ENCODE measurements at regions not wholly inside any gene's neighbourhood (a gene's known extent, or its start where the extent isn't known, plus 50 kb on each side); places are given as distances from the start of the nearest gene placed in this dataset.
"Not testable (repeated sequence)": the region's sequence is repeated elsewhere in the genome, so short reads cannot be mapped to it uniquely, and the experiment has no call there.

- DNase-seq = peak; percentile 18
These were observed 765.3 kb upstream of the SLIT2 start for GRCh38 chr4:19486400-19486799.

GRCh38 chr4:19478791-19479190 lies 772.9 kb upstream of the SLIT2 start:
- DNase-seq = peak; percentile 70

GRCh38 chr4:19473569-19473968 lies 778.1 kb upstream of the SLIT2 start:
- no peak for DNase-seq

GRCh38 chr4:19472666-19473065 lies 779.0 kb upstream of the SLIT2 start:
- DNase-seq = no peak

- not testable (repeated sequence) for DNase-seq
These were observed 781.7 kb upstream of the SLIT2 start for GRCh38 chr4:19470001-19470400.

GRCh38 chr4:19462117-19462516 lies 789.6 kb upstream of the SLIT2 start:
- no peak for DNase-seq

GRCh38 chr4:19455850-19456602 lies 795.7 kb upstream of the SLIT2 start:
- no peak for DNase-seq

- DNase-seq = no peak
These were observed 796.5 kb upstream of the SLIT2 start for GRCh38 chr4:19455196-19455595.

- peak; percentile 72 for DNase-seq
These were observed 813.5 kb upstream of the SLIT2 start for GRCh38 chr4:19438233-19438632.

- DNase-seq = no peak
These were observed 814.7 kb upstream of the SLIT2 start for GRCh38 chr4:19437008-19437407.

- no peak for DNase-seq
These were observed 822.0 kb upstream of the SLIT2 start for GRCh38 chr4:19429684-19430083.

GRCh38 chr4:19425146-19425545 lies 826.6 kb upstream of the SLIT2 start:
- DNase-seq = no peak

GRCh38 chr4:19417256-19417655 lies 834.4 kb upstream of the SLIT2 start:
- no peak for DNase-seq

GRCh38 chr4:19416146-19416545 lies 835.6 kb upstream of the SLIT2 start:
- DNase-seq = no peak

- DNase-seq = no peak
These were observed 843.2 kb upstream of the SLIT2 start for GRCh38 chr4:19408490-19408889.

GRCh38 chr4:19406789-19407188 lies 844.9 kb upstream of the SLIT2 start:
- no peak for DNase-seq

GRCh38 chr4:19403786-19404370 lies 847.8 kb upstream of the SLIT2 start:
- DNase-seq = no peak

GRCh38 chr4:19402581-19403065 lies 849.1 kb upstream of the SLIT2 start:
- no peak for DNase-seq

- no peak for DNase-seq
These were observed 850.2 kb upstream of the SLIT2 start for GRCh38 chr4:19401301-19402080.

GRCh38 chr4:19400820-19401219 lies 850.9 kb upstream of the SLIT2 start:
- DNase-seq = no peak

- DNase-seq = peak; percentile 67
These were observed 852.7 kb upstream of the SLIT2 start for GRCh38 chr4:19399001-19399400.

- DNase-seq = no peak
These were observed 864.9 kb upstream of the SLIT2 start for GRCh38 chr4:19386786-19387185.

- no peak for DNase-seq
These were observed 868.5 kb upstream of the SLIT2 start for GRCh38 chr4:19382993-19383756.

All from HCEC 1CT (cell line).